Neural progenitor cell (in vitro differentiated cells): ENCODE measurements at regions not wholly inside any gene's neighbourhood (a gene's known extent, or its start where the extent isn't known, plus 50 kb on each side); places are given as distances from the start of the nearest gene placed in this dataset.

Experiments
- EZH2phosphoT487 ChIP-seq: fragments of 200-600 bp; sonication (generic); IDR thresholded peaks from 2 replicates; pipeline ENCODE4 v1.6.1; 2017; ENCODE audit warnings: antibody characterized with exemption
- TF ChIP-seq, protein P1 (sequence below): fragments of 200-600 bp; sonication (generic); IDR thresholded peaks from 2 replicates; pipeline ENCODE4 v1.5.1; 2017; ENCODE audit warnings: antibody characterized with exemption, mild to moderate bottlenecking

DNA sequence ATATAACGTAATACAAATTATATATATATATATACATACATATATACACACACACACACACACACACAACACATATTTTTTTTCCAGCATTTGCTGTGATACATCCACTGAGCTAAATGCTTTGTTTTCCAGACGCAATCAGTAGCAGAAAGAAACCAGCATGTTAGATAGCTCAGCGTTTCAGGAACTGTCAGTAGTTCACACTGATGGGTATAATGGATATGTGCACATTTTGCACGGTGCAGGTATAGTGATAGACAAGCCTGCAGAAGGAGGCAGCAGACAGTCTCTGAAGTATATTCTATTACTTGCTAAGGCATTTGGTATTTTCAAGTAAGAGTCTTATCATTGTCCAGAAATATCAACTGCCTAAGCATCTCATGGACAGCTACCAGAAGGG is 741.6 kb upstream of the HS3ST1 start:
- TF ChIP-seq EZH2phosphoT487 = no peak
- TF ChIP-seq, protein P1, sequence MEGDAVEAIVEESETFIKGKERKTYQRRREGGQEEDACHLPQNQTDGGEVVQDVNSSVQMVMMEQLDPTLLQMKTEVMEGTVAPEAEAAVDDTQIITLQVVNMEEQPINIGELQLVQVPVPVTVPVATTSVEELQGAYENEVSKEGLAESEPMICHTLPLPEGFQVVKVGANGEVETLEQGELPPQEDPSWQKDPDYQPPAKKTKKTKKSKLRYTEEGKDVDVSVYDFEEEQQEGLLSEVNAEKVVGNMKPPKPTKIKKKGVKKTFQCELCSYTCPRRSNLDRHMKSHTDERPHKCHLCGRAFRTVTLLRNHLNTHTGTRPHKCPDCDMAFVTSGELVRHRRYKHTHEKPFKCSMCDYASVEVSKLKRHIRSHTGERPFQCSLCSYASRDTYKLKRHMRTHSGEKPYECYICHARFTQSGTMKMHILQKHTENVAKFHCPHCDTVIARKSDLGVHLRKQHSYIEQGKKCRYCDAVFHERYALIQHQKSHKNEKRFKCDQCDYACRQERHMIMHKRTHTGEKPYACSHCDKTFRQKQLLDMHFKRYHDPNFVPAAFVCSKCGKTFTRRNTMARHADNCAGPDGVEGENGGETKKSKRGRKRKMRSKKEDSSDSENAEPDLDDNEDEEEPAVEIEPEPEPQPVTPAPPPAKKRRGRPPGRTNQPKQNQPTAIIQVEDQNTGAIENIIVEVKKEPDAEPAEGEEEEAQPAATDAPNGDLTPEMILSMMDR = no peak
